Mucosa of descending colon (tissue), 3 donors: ENCODE measurements at regions not wholly inside any gene's neighbourhood (a gene's known extent, or its start where the extent isn't known, plus 50 kb on each side); places are given as distances from the start of the nearest gene placed in this dataset.

Experiments
- ATAC-seq: fragments of 200-7000 bp; cut with Tn5 transposase; one replicate; pipeline ENCODE4 v1.9.1; 2020; ENCODE audit warnings: mild to moderate bottlenecking, moderate library complexity
- DNase-seq, 3 donors: peaks; one replicate each; pipeline ENCODE4 v3.0.0-alpha.2; 2020
- H3K36me3 ChIP-seq: fragments of 200-600 bp; one replicate; pipeline ENCODE4 v1.8.0; 2021; ENCODE audit warnings: low read depth, mild to moderate bottlenecking
- H3K4me1 ChIP-seq: fragments of 200-600 bp; one replicate; pipeline ENCODE4 v1.8.0; 2021; ENCODE audit warnings: low read depth, mild to moderate bottlenecking
- H3K4me3 ChIP-seq: fragments of 200-600 bp; one replicate; pipeline ENCODE4 v1.8.0; 2021; ENCODE audit warnings: mild to moderate bottlenecking
- H3K9me3 ChIP-seq: fragments of 200-600 bp; one replicate; pipeline ENCODE4 v1.8.0; 2021; ENCODE audit warnings: mild to moderate bottlenecking
- intact Hi-C, 2 donors: fragments of 100-400 bp; cut with DNase I in 1 of 2; cut with micrococcal nuclease in 1 of 2; formaldehyde crosslinking; loops; one replicate each; pipeline versions ENCODE4 v1.11.0 to v1.11.1; 2022; cut with DNase I, micrococcal nuclease
- TF ChIP-seq, protein P1 (sequence below): fragments of 200-600 bp; IDR thresholded peaks from one replicate; pipeline ENCODE4 v1.8.0; 2022; ENCODE audit warnings: antibody characterized with exemption, mild to moderate bottlenecking
- donor health status: DM: no; HTN: no; CAD: no; lungs with moderate emphysema.
- donor health status: DM: no; HTN: no; CAD: no.
- donor health status: DM: no; HTN: yes; CAD: no.

DNA sequence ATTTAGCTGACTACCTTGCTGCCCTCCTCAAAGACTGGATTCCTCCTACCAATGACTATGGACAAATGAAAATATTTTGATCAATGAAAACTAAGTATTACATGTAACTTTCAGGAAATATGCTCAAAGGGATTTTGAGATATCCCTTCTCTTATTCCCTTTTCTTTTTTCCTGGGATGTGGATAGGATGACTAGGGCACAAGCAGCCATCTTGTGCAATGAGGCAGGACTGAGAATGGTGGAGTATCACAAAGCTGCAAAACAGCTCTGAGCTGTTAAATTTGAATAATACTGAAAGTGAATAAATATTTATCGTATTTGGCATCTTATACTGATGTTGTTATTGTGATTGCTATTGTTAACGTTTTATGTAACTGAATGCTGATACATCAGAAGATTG is 333.1 kb upstream of the NUDT12 start:
- H3K9me3 ChIP-seq, result no peaks in the 10 kb centered on the region
- no peak overlapping the region for H3K4me3 ChIP-seq
- intact Hi-C loops, result no loop called here
- H3K4me1 ChIP-seq, result no peaks in the 10 kb centered on the region
- ATAC-seq (no peak), DNase-seq (no peak)
- no peaks in the 10 kb centered on the region for H3K36me3 ChIP-seq
- TF ChIP-seq, protein P1, sequence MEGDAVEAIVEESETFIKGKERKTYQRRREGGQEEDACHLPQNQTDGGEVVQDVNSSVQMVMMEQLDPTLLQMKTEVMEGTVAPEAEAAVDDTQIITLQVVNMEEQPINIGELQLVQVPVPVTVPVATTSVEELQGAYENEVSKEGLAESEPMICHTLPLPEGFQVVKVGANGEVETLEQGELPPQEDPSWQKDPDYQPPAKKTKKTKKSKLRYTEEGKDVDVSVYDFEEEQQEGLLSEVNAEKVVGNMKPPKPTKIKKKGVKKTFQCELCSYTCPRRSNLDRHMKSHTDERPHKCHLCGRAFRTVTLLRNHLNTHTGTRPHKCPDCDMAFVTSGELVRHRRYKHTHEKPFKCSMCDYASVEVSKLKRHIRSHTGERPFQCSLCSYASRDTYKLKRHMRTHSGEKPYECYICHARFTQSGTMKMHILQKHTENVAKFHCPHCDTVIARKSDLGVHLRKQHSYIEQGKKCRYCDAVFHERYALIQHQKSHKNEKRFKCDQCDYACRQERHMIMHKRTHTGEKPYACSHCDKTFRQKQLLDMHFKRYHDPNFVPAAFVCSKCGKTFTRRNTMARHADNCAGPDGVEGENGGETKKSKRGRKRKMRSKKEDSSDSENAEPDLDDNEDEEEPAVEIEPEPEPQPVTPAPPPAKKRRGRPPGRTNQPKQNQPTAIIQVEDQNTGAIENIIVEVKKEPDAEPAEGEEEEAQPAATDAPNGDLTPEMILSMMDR, result no peak

DNA sequence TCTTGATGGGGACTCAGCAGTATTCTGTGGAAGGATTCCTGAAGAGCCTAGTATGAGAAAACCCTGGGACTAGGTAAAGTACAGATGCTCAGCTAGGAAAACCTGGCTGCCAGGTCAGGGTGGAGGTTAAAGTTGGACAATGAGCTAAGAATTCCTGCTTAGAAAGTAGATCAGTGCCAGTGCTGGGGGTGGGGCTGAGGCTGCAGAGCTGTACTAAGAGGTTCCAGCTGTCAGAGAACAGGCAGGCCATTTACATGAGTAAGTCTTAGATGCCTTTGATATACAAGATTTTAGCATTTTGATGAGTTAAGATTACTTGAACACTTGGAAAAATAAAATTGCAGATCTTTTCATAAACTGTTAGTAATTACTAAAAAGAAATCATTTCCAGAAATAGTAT is 332.3 kb upstream of the NUDT12 start:
- Histone ChIP-seq H3K36me3 (no peaks in the 10 kb centered on the region), H3K9me3 (no peaks in the 10 kb centered on the region), H3K4me1 (no peaks in the 10 kb centered on the region), H3K4me3 (no peak overlapping the region)
- ATAC-seq, result no peak
- intact Hi-C loops, result no loop called here
- TF ChIP-seq, protein P1, result no peak
- DNase-seq, result no peak

DNA sequence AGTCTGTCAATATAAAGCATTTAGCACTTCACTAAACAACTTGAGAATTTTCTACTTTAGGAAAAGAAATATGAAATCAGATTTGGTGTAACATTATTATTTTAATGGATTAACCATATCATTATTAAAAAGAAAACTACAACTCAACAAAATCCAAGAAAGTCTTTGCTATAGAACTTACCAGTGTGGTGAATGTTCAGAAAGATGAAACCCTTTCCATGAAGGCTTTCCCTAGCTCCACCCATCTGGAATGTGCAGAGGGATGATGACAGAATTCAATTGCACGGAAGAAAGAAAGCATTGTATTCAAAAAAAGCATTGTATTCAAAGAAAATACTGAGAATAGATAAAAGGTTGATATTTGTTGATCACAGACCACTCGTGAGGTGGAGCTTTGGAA is 328.6 kb upstream of the NUDT12 start:
- no peak for DNase-seq
- Histone ChIP-seq H3K4me1 (no peaks in the 10 kb centered on the region), H3K9me3 (no peaks in the 10 kb centered on the region), H3K4me3 (no peak overlapping the region), H3K36me3 (no peaks in the 10 kb centered on the region)
- ATAC-seq, result no peak
- TF ChIP-seq, protein P1, result no peak
- intact Hi-C loops, result no loop called here

DNA sequence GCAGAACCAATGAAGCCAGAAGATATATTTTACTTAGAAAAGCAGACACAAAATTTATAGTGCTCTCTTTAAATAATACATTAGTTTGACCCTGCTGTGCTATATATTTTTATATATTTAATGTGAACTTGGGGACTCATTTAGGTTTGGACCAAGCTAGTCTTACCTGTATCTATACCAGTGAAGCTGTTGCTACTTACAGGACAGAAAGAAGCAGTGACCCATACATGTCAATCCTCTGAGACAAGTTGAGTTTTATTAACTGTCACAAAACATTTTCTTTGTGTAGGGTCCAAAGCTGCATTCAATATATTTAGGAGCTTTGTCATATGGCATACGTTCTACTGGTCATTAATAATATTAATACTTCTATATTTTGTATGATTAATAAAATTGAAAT is 327.7 kb upstream of the NUDT12 start:
- intact Hi-C loops, result no loop called here
- no peak for DNase-seq
- Histone ChIP-seq H3K9me3 (no peaks in the 10 kb centered on the region), H3K4me1 (no peaks in the 10 kb centered on the region), H3K36me3 (no peaks in the 10 kb centered on the region), H3K4me3 (no peak overlapping the region)
- ATAC-seq, result no peak
- TF ChIP-seq, protein P1, result no peak

DNA sequence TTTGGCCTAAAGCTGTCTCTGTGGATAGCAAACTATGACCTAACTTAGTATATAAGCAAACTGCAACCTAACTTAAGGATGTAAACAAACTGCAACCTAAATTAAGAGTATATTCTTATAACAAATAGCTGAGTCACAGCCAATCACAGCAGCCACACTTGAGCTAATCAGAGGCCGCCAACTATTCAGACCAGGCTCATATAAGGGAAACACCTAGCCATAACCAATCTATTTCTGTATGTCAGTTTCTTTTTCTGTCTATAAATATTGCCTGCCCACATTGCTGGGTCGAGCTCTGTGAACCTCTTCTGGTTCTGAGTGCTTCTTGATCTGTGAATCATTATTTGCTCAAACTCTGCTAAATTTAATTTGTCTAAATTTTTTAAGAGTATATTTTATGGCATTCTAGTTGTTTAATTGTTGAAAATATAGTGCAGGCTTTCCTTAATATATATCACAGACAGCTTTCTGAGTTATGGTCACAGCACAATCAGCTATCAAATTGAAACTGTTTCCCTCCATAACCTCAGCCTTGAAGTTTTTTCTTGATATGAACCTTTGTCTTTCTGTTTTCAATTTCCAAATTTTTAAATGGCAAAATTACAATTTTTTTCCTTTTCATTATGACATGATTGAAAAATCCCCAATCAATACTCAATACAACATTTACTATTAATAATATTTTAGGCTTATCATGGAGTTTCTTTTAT is 327.1 kb upstream of the NUDT12 start:
- no peak overlapping the region for H3K4me3 ChIP-seq
- TF ChIP-seq, protein P1, result no peak
- intact Hi-C loops, result no loop called here
- no peaks in the 10 kb centered on the region for H3K9me3 ChIP-seq
- H3K36me3 ChIP-seq, result no peaks in the 10 kb centered on the region
- DNase-seq (no peak), ATAC-seq (no peak)
- no peaks in the 10 kb centered on the region for H3K4me1 ChIP-seq

DNA sequence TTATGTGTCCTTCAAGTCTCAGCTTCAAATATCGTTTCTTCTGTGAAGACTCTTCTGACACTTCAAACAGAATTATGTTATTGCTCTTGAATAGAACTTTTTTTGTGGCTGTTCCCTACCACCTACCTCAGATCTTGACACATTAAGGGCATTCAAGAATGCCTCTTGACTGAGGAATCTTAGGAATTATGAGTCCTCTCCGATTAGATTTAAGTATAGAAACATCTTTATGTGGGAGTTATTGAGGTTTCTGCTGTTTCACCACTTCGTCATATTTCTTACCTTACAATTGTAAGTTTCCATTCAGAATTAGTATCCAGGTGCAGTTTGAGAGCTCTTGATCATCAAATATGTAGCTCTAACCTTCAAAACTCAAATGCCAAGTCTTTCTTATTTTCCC is 324.2 kb upstream of the NUDT12 start:
- intact Hi-C loops, result no loop called here
- TF ChIP-seq, protein P1, result no peak
- no peaks in the 10 kb centered on the region for H3K9me3 ChIP-seq
- no peaks in the 10 kb centered on the region for H3K36me3 ChIP-seq
- DNase-seq (no peak), ATAC-seq (no peak)
- H3K4me1 ChIP-seq, result no peaks in the 10 kb centered on the region
- no peak overlapping the region for H3K4me3 ChIP-seq
